Stimulated activated naive CD4-positive, alpha-beta T cell treated with Interleukin-2 at 50 U/mL for 16 hours (primary cell): ENCODE measurements at regions not wholly inside any gene's neighbourhood (a gene's known extent, or its start where the extent isn't known, plus 50 kb on each side); places are given as distances from the start of the nearest gene placed in this dataset.

Experiments
- DNase-seq: peaks from one replicate; lab custom pipeline; 2025; lab: John Stamatoyannopoulos, UW

DNA sequence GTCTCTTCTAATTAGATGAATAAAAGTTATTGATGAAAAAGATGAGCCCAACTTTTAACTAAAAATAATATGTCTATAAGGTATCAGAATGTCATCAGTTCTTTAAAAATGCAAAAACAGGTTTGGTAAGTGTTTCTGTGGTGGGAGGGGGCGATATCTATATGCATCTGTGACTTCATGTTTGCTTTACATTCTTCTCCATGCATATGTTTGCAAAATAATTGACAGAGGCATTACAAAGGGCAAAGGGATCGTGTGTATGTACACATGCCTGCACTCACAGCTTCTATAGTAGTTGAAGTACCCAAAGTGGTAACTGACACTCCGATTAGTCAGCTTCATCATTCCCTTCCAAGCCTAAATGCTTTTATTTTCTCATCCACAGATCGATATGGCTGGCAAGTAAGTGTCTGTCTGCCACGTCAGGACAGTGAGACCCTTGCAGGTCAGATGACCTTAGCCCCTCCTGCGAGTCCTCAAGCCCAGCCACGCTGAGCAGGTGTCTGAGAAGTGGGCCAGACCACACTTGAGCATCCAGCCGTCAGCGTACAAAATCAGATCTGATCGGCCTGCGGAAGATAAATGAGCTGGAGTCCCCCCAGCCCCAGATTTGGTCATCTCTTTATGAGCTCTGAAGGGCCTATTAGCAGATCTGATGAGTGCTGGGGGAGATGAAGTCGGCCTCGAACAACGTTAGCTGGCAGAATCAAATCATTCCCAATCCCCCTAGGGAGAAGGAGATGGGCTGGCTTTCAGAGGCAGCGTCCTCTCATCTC is 369.1 kb downstream of the MAFB start:
- DNase-seq: no peak

DNA sequence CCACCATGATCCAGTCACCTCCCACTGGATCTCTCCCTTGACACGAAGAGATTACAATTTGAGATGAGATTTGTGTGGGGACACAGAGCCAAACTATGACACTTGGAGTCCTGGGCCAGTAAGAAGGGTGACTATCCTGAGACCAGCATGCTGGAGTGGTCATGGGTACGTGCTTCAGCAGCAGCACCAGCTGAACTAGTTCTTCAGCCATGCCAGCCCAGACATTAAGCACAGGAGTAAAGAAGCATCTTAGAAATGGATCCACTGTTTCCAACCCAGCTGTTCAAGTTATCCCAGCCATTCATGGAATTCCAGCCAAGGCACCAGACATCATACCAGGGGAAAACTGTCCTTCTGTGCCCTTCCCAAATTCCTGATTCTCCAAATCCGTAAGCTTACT is 370.0 kb downstream of the MAFB start:
- no peak for DNase-seq

GRCh38 chr20:40317156-40317790 is 371.8 kb downstream of the MAFB start:
- no peak for DNase-seq

GRCh38 chr20:40314278-40314677 is 374.8 kb downstream of the MAFB start:
- no peak for DNase-seq

GRCh38 chr20:40313730-40314129 is 375.3 kb downstream of the MAFB start:
- DNase-seq: no peak

- no peak for DNase-seq
Measured at GRCh38 chr20:40309731-40310130, 379.3 kb downstream of the MAFB start.

DNA sequence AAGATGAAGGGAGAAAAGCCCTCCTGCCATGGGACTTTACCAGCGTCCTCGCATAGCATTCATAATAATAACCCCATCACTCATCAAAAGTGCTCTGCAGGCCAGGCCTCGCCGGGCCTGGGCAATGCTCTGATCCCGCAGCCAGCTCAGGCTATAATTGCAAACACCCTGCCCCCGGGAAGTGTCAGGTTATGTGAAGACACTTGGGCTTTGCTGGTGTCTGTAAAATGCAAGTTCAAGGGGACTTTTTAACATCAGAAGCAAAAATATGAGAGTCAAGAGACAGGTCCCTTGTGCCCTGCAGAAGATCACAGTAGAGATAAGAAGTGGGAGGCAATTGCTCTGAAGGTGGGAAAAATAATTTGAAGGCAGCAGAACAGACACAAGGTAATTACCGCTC is 381.0 kb downstream of the MAFB start:
- no peak for DNase-seq

- no peak for DNase-seq
Measured at GRCh38 chr20:40307268-40307667, 381.8 kb downstream of the MAFB start.

DNA sequence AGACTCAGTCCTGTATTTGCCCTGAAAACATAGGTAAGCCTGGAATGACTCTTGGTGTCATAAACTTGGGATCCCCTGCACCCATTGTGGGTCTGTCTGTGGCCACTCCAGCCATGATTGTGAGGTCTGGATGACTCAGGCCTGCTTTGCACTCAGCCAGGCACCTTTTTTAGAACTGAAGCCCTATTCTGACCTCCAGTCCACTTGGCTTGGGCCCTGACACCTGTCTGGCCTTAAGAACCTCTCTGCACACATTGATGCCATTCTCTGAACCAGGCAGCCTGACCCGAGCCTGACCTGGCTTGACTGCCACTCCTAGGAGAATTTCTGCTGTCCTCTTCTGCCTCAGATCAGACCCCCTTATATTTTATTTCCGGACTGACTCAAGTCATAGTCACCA is 383.7 kb downstream of the MAFB start:
- DNase-seq: no peak

- DNase-seq: no peak
Measured at GRCh38 chr20:40304119-40304613, 384.9 kb downstream of the MAFB start.

DNA sequence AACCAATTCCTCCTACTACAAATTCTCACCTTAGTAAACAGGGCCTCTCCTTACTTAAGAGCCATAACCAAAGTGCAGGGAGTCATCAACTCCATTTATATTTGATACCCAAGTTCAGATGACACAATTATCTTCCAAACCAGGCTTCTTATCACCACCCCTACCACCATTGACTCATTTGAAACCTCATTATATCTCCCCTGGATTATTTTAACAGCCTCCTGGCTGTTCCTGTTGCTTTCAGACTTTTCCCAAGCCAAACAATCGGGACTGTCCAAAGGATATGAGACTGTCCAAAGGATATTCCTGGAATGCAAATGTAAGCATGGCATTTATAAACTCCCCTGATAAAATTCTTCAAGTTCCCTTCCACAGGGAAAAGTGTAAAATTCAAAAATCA is 394.3 kb downstream of the MAFB start:
- no peak for DNase-seq

GRCh38 chr20:40294175-40294574 is 394.9 kb downstream of the MAFB start:
- DNase-seq: no peak

GRCh38 chr20:40293740-40294139 is 395.3 kb downstream of the MAFB start:
- DNase-seq: no peak

DNA sequence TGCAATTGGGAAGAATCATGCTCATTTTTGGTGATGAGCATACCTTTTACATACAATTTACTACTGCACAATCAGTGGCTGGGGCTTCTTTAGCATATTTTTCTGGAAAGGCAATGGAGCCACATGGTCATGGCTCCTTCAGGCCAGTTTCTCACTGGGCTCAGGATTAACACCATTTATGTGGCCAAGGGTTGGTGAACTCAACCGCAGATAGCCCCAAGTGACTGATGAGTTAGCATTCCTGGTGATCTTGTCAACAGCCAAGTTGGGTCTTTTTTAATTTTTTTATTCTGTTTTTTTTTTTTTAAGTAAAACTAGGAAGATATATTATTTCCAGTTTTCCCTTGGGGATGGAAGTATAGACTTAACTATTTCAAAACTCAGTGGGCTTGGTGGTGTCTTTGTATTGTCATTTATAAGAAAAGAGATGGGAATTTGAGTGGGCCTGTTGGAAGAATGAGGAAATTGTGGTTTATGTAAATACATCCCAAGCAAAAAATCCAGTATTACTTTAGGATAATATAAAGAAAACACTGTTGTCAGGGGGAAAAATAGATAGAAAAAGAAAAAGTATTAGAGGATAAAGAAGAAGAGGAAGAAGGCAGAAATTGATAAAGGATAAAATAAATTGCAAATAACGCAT is 397.4 kb downstream of the MAFB start:
- no peak for DNase-seq

GRCh38 chr20:40287683-40288082 is 401.4 kb downstream of the MAFB start:
- DNase-seq: no peak

GRCh38 chr20:40286975-40287531 is 402.0 kb downstream of the MAFB start:
- DNase-seq: no peak

- no peak for DNase-seq
Measured at GRCh38 chr20:40284611-40285010, 404.4 kb downstream of the MAFB start.

GRCh38 chr20:40283689-40284088 is 405.3 kb downstream of the MAFB start:
- DNase-seq: no peak

DNA sequence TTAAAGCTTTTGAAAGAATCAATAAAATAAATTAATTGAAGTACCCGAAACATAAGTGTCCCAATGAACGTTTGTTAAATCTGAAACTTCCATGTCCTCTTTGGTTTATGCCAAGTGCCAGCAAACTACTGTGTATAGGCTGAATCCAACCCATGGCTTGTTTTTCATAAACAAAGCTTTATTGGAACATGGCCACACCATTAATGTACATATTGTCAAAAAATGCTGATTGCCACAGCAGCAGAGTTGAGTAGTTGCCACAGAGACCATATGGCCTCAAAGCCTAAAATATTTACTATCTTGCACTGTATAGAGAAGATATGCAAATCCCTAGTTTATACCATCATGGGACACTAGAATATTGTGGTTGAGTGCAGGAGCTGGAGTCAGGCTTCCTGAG is 406.1 kb downstream of the MAFB start:
- DNase-seq: no peak

- no peak for DNase-seq
Measured at GRCh38 chr20:40282541-40282940, 406.5 kb downstream of the MAFB start.

DNA sequence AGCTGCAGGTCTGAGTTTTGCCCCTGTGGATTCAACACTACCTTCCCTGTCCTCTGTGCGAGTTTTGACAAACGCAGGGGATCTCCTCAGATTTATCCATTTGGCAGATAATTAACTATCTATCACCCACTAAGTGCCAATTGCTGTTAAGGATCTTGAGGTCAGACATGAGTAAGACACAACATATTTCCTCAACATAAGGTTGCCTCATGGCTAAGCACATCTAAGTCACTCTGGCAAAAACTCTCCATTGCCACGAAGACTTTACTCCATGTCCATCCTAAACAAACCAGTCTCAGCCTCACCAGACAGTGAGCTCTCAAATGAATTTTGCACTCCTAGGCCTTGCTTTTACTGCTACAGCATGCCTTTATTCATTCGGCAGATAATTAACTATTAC is 408.4 kb downstream of the MAFB start:
- DNase-seq: no peak

- no peak for DNase-seq
Measured at GRCh38 chr20:40279390-40279789, 409.6 kb downstream of the MAFB start.

DNA sequence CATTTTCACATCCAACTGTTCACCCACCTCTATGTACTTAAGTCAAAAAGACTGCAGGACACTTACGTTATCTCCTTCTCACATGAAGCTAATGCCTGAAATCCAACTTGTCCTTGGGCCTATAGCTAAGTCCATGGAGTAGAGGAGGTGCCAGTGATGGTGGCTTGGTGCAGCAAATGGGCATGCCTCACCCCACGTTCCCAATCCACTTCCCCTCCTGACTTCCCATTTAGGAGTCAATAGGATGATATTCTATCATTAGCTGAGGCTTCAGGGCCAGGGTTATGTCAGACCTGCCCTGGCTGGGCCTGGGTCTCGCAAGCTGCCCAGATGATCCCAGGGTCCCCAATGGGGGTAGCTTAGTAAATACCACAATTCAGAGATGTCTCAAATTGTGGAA is 410.4 kb downstream of the MAFB start:
- no peak for DNase-seq
